ENCODE measurements at regions not wholly inside any gene's neighbourhood (a gene's known extent, or its start where the extent isn't known, plus 50 kb on each side); places are given as distances from the start of the nearest gene placed in this dataset.

DNA sequence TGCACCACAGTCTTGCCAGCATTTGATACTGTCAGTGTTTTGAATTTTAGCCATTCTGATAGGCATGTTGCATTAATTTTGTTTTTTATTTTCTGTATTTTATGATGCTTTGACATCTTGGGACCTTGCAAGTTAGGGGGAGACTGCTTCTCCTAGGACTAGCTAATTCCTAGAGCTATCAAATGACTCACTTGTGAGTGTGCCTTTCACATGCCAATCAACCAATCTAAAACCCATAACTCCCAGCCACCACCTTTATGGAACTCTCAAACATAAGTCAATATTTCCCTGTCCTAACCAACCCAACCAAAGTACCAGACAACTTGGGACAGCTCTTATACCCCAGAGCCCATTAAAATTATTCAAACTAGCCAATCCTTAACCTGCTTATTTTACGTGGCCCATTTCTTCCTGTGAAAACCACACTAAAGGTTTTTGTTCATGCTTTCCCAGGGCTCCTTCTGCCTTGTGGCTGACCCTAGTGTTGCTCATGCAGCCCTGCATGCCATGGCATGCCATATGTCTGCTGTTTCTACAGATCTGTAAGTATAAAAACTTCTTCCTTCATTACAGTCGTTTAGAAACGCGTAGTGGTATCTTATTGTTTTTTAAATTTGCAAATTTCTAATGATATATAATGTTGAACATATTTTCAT is 230.1 kb downstream of the GPD2 start:
- Histone ChIP-seq H2AFZ (ENCODE audit: low read depth, low read length) (no peak overlapping the region; the same call in 1 of the 2 replicates), H3K79me2 (ENCODE audit: low read length) (no peaks in the 10 kb centered on the region), H3K4me2 (ENCODE audit: low read length) (no peak overlapping the region), H3K4me1 (ENCODE audit: low read length) (no peaks in the 10 kb centered on the region), H3K9ac (ENCODE audit: low read length) (no peak overlapping the region), H3K9me3 (ENCODE audit: insufficient read depth, low read length) (0 out of 2 replicates have a peak, but pooled peaks cover 8% of the 10 kb centered on the region), H4K20me1 (ENCODE audit: insufficient read depth, low read length) (no peaks in the 10 kb centered on the region), H3K4me3 (ENCODE audit: low read length) (no peak overlapping the region), H3K27ac (ENCODE audit: low read length) (no peak overlapping the region), H3K27me3 (ENCODE audit: low read depth, low read length) (no peaks in the 10 kb centered on the region), H3K36me3 (replicated peaks; ENCODE audit: low read depth, low read length) (no peaks in the 10 kb centered on the region)
- TF ChIP-seq EZH2phosphoT487 (IDR thresholded peaks at IDR 0.05; ENCODE audit: low read depth): no peak
- TF ChIP-seq, protein P1, sequence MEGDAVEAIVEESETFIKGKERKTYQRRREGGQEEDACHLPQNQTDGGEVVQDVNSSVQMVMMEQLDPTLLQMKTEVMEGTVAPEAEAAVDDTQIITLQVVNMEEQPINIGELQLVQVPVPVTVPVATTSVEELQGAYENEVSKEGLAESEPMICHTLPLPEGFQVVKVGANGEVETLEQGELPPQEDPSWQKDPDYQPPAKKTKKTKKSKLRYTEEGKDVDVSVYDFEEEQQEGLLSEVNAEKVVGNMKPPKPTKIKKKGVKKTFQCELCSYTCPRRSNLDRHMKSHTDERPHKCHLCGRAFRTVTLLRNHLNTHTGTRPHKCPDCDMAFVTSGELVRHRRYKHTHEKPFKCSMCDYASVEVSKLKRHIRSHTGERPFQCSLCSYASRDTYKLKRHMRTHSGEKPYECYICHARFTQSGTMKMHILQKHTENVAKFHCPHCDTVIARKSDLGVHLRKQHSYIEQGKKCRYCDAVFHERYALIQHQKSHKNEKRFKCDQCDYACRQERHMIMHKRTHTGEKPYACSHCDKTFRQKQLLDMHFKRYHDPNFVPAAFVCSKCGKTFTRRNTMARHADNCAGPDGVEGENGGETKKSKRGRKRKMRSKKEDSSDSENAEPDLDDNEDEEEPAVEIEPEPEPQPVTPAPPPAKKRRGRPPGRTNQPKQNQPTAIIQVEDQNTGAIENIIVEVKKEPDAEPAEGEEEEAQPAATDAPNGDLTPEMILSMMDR (IDR thresholded peaks at IDR 0.05; ENCODE audit: low read depth, low read length): no peak

DNA sequence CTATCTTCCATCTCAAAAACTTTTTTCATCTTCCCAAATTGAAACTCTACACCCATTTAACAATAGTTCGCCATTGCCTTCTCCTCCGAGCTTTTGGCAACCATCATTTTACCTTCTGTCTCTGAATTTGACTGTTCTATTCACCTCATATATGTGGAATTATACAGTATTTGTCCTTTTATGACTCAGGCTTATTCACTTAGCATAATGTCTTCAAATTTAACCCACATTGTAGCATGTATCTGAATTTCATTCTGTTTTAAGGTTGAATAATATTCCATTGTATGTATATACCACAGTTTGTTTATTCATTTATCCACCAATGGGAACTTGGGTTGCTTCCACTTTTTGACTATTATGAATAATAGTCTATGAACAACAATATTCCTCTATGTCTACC is 233.9 kb downstream of the GPD2 start:
- Histone ChIP-seq H3K27ac (ENCODE audit: low read length) (no peak overlapping the region), H3K4me1 (ENCODE audit: low read length) (no peaks in the 10 kb centered on the region), H3K36me3 (replicated peaks; ENCODE audit: low read depth, low read length) (no peaks in the 10 kb centered on the region), H3K9ac (ENCODE audit: low read length) (no peak overlapping the region), H3K79me2 (ENCODE audit: low read length) (no peaks in the 10 kb centered on the region), H3K4me3 (ENCODE audit: low read length) (no peak overlapping the region), H4K20me1 (ENCODE audit: insufficient read depth, low read length) (no peaks in the 10 kb centered on the region), H3K4me2 (ENCODE audit: low read length) (no peak overlapping the region), H3K27me3 (ENCODE audit: low read depth, low read length) (no peaks in the 10 kb centered on the region), H3K9me3 (ENCODE audit: insufficient read depth, low read length) (0 out of 2 replicates have a peak, but pooled peaks cover 8% of the 10 kb centered on the region), H2AFZ (ENCODE audit: low read depth, low read length) (no peak overlapping the region)
- no peak for TF ChIP-seq EZH2phosphoT487 (IDR thresholded peaks at IDR 0.05; ENCODE audit: low read depth)
- TF ChIP-seq, protein P1 (IDR thresholded peaks at IDR 0.05; ENCODE audit: low read depth, low read length): no peak

DNA sequence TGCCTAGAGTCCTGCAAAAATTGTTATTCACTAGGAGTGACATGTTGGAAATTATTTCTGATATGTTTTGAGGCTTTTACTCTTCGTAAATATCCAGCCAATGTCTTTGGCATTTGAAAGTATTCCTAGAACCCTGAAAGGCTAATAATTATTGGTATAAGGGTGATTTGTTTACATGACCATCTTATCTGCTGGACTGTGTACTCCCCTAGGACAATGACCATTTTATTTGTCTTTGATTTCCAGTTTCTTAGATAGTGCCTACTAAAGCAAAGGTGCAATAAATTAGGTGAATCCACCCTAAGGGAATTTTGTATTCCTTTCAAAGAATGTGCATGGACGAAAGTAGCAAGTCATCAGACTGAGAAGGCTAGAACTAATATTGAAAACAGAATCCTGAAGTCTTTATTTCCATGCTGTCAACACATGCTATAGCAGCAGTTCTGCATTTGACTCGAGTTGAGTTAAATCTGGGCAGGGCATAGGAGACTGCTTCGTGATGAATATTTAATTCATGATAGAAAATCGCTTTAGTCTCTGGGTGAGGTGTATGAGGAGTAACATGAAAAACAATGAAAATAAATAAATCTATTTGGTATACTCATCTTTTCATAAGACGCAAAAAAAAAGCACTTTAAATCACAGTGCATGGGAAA is 235.7 kb downstream of the GPD2 start:
- H3K79me2 ChIP-seq (ENCODE audit: low read length): no peaks in the 10 kb centered on the region

More for the DNA sequence above, 235.7 kb downstream of the GPD2 start:
- Histone ChIP-seq H3K4me2 (ENCODE audit: low read length) (no peak overlapping the region), H4K20me1 (ENCODE audit: insufficient read depth, low read length) (no peaks in the 10 kb centered on the region), H3K27me3 (ENCODE audit: low read depth, low read length) (no peaks in the 10 kb centered on the region), H3K36me3 (replicated peaks; ENCODE audit: low read depth, low read length) (no peaks in the 10 kb centered on the region), H3K27ac (ENCODE audit: low read length) (no peak overlapping the region), H3K9me3 (ENCODE audit: insufficient read depth, low read length) (0 out of 2 replicates have a peak, but pooled peaks cover 8% of the 10 kb centered on the region), H3K9ac (ENCODE audit: low read length) (no peak overlapping the region), H3K4me3 (ENCODE audit: low read length) (no peak overlapping the region), H3K4me1 (ENCODE audit: low read length) (no peaks in the 10 kb centered on the region), H2AFZ (ENCODE audit: low read depth, low read length) (no peak overlapping the region)
- TF ChIP-seq, protein P1 (IDR thresholded peaks at IDR 0.05; ENCODE audit: low read depth, low read length): no peak
- TF ChIP-seq EZH2phosphoT487 (IDR thresholded peaks at IDR 0.05; ENCODE audit: low read depth): no peak
